DMS53 treated with DMSO at 0.1 percent for 48 hours (cell line): ENCODE measurements at regions not wholly inside any gene's neighbourhood (a gene's known extent, or its start where the extent isn't known, plus 50 kb on each side); places are given as distances from the start of the nearest gene placed in this dataset.
"Not testable (repeated sequence)": the region's sequence is repeated elsewhere in the genome, so short reads cannot be mapped to it uniquely, and the experiment has no call there.

Experiments used
- DNase-seq: peaks from one replicate; lab custom pipeline; 2025; ENCODE audit not compliant: unreplicated experiment; lab: John Stamatoyannopoulos, UW

GRCh38 chr11:86148345-86148747 lies 79.5 kb upstream of the PICALM start:
- no peak for DNase-seq

GRCh38 chr11:86147004-86147403 lies 78.1 kb upstream of the PICALM start:
- no peak for DNase-seq

- DNase-seq = peak; percentile 74
Observed at GRCh38 chr11:86145439-86146156, 76.7 kb upstream of the PICALM start.

- DNase-seq = no peak
Observed at GRCh38 chr11:86144846-86145245, 76.0 kb upstream of the PICALM start.

GRCh38 chr11:86144087-86144486 lies 75.2 kb upstream of the PICALM start:
- not testable (repeated sequence) for DNase-seq

- no peak for DNase-seq
Observed at GRCh38 chr11:86143087-86144030, 74.5 kb upstream of the PICALM start.

- DNase-seq = no peak
Observed at GRCh38 chr11:86142170-86142569, 73.3 kb upstream of the PICALM start.

GRCh38 chr11:86141727-86142126 lies 72.8 kb upstream of the PICALM start:
- DNase-seq = no peak

- DNase-seq = no peak
Observed at GRCh38 chr11:86140334-86140990, 71.6 kb upstream of the PICALM start.

GRCh38 chr11:86138958-86139357 lies 70.1 kb upstream of the PICALM start:
- no peak for DNase-seq

GRCh38 chr11:86136538-86136937 lies 67.7 kb upstream of the PICALM start:
- no peak for DNase-seq

- no peak for DNase-seq
Observed at GRCh38 chr11:86135319-86135714, 66.4 kb upstream of the PICALM start.

- DNase-seq = no peak
Observed at GRCh38 chr11:86134580-86135318, 65.9 kb upstream of the PICALM start.

- no peak for DNase-seq
Observed at GRCh38 chr11:86132667-86133249, 63.9 kb upstream of the PICALM start.

- DNase-seq = no peak
Observed at GRCh38 chr11:86129740-86130540, 61.1 kb upstream of the PICALM start.

- DNase-seq = no peak
Observed at GRCh38 chr11:86128914-86129313, 60.0 kb upstream of the PICALM start.

- no peak for DNase-seq
Observed at GRCh38 chr11:86126862-86127261, 58.0 kb upstream of the PICALM start.

GRCh38 chr11:86124251-86125233 lies 55.7 kb upstream of the PICALM start:
- no peak for DNase-seq

GRCh38 chr11:86122773-86123172 lies 53.9 kb upstream of the PICALM start:
- DNase-seq = no peak
